GM06990 (cell line): ENCODE measurements at regions not wholly inside any gene's neighbourhood (a gene's known extent, or its start where the extent isn't known, plus 50 kb on each side); places are given as distances from the start of the nearest gene placed in this dataset.

Experiments
- DNase-seq: peaks from one replicate; pipeline ENCODE4 v3.0.0-alpha.2; 2011; ENCODE audit not compliant: insufficient read length; ENCODE audit errors: extremely low read depth
- H3K27me3 ChIP-seq: replicated peaks from 2 replicates; pipeline ENCODE4 v1.6.0; 2011; ENCODE audit warnings: low read length; ENCODE audit not compliant: control insufficient read depth, insufficient read depth
- H3K36me3 ChIP-seq: 2 replicates; pipeline ENCODE4 v1.5.1; 2011; ENCODE audit warnings: low read length; ENCODE audit not compliant: control insufficient read depth, insufficient read depth
- H3K4me3 ChIP-seq: replicated peaks from 2 replicates; pipeline ENCODE4 v1.5.1; 2011; ENCODE audit warnings: low read depth, mild to moderate bottlenecking, control low read depth, low read length
- CTCF ChIP-seq: IDR thresholded peaks from 2 replicates; pipeline ENCODE4 v1.5.1; 2011; ENCODE audit warnings: low read length, control low read depth, mild to moderate bottlenecking, inconsistent platforms; ENCODE audit not compliant: insufficient read depth, poor library complexity, severe bottlenecking

- DNase-seq = no peak
- Histone ChIP-seq H3K27me3 (no peaks in the 10 kb centered on the region), H3K4me3 (no peak overlapping the region), H3K36me3 (no peaks in the 10 kb centered on the region)
- no peak for TF ChIP-seq CTCF
Observed at GRCh38 chr3:165378761-165379160, 182.6 kb upstream of the SLITRK3 start.

GRCh38 chr3:165359005-165359404 lies 162.8 kb upstream of the SLITRK3 start:
- no peaks in the 10 kb centered on the region for H3K36me3 ChIP-seq
- DNase-seq = no peak
- H3K27me3 ChIP-seq = no peaks in the 10 kb centered on the region
- TF ChIP-seq CTCF = no peak
- no peak overlapping the region for H3K4me3 ChIP-seq

GRCh38 chr3:165355316-165355715 lies 159.1 kb upstream of the SLITRK3 start:
- Histone ChIP-seq H3K4me3 (no peak overlapping the region), H3K27me3 (no peaks in the 10 kb centered on the region), H3K36me3 (no peaks in the 10 kb centered on the region)
- TF ChIP-seq CTCF = no peak
- DNase-seq = no peak

- no peaks in the 10 kb centered on the region for H3K27me3 ChIP-seq
- DNase-seq = no peak
- H3K36me3 ChIP-seq = no peaks in the 10 kb centered on the region
Observed at GRCh38 chr3:165347526-165347925, 151.3 kb upstream of the SLITRK3 start.

GRCh38 chr3:165346503-165346902 lies 150.3 kb upstream of the SLITRK3 start:
- Histone ChIP-seq H3K36me3 (no peaks in the 10 kb centered on the region), H3K4me3 (no peak overlapping the region), H3K27me3 (no peaks in the 10 kb centered on the region)
- TF ChIP-seq CTCF = no peak
- DNase-seq = no peak

More at GRCh38 chr3:165347526-165347925, 151.3 kb upstream of the SLITRK3 start:
- no peak for TF ChIP-seq CTCF
- no peak overlapping the region for H3K4me3 ChIP-seq

GRCh38 chr3:165343185-165343584 lies 147.0 kb upstream of the SLITRK3 start:
- no peak for TF ChIP-seq CTCF
- Histone ChIP-seq H3K27me3 (no peaks in the 10 kb centered on the region), H3K36me3 (no peaks in the 10 kb centered on the region), H3K4me3 (no peak overlapping the region)
- no peak for DNase-seq
